Loucy (cell line): ENCODE measurements at regions not wholly inside any gene's neighbourhood (a gene's known extent, or its start where the extent isn't known, plus 50 kb on each side); places are given as distances from the start of the nearest gene placed in this dataset.

Source experiments
- H2AFZ ChIP-seq: fragments of 200-600 bp; sonication (generic); 2 replicates; pipeline ENCODE4 v1.6.0; 2016; ENCODE audit warnings: antibody characterized with exemption, mild to moderate bottlenecking, low read length, moderate library complexity
- H3F3A ChIP-seq: fragments of 200-600 bp; 2 replicates; pipeline ENCODE4 v1.6.0; 2016; ENCODE audit warnings: antibody characterized with exemption, low read depth, mild to moderate bottlenecking
- H3K27me3 ChIP-seq: fragments of 200-600 bp; sonication (generic); 2 replicates; pipeline ENCODE4 v1.6.1; 2014; ENCODE audit warnings: low read length, mild to moderate bottlenecking; ENCODE audit not compliant: insufficient read depth, poor library complexity, severe bottlenecking
- H3K36me3 ChIP-seq: fragments of 200-600 bp; sonication (generic); 2 replicates; pipeline ENCODE4 v1.6.1; 2016; ENCODE audit warnings: low read length; ENCODE audit not compliant: insufficient read depth
- H3K4me1 ChIP-seq: fragments of 200-600 bp; sonication (generic); 2 replicates; pipeline ENCODE4 v1.5.1; 2014; ENCODE audit warnings: low read length, mild to moderate bottlenecking; ENCODE audit not compliant: insufficient read depth, poor library complexity, severe bottlenecking
- H3K4me2 ChIP-seq: fragments of 200-600 bp; sonication (generic); 2 replicates; pipeline ENCODE4 v1.6.0; 2014; ENCODE audit warnings: antibody characterized with exemption, low read length, low read depth, mild to moderate bottlenecking; ENCODE audit not compliant: poor library complexity, severe bottlenecking
- H3K4me3 ChIP-seq: fragments of 200-600 bp; sonication (generic); 2 replicates; pipeline ENCODE4 v1.5.1; 2014; ENCODE audit warnings: low read length, mild to moderate bottlenecking, mixed read lengths; ENCODE audit not compliant: poor library complexity, severe bottlenecking
- H3K79me2 ChIP-seq: fragments of 200-600 bp; sonication (generic); 2 replicates; pipeline ENCODE4 v1.6.1; 2014; ENCODE audit warnings: low read length; ENCODE audit not compliant: insufficient read depth
- H3K9ac ChIP-seq: fragments of 200-600 bp; sonication (generic); 2 replicates; pipeline ENCODE4 v1.6.0; 2014; ENCODE audit warnings: mild to moderate bottlenecking, low read depth, low read length, moderate library complexity; ENCODE audit not compliant: poor library complexity, severe bottlenecking
- H3K9me2 ChIP-seq: fragments of 200-600 bp; sonication (generic); replicated peaks from 2 replicates; pipeline ENCODE4 v1.6.1; 2016; ENCODE audit warnings: low read depth, low read length, mixed read lengths
- H3K9me3 ChIP-seq: fragments of 200-600 bp; sonication (generic); 2 replicates; pipeline ENCODE4 v1.6.1; 2014; ENCODE audit warnings: mild to moderate bottlenecking, antibody characterized with exemption, low read length, low read depth; ENCODE audit not compliant: insufficient read depth
- H4K20me1 ChIP-seq: fragments of 200-600 bp; sonication (generic); 2 replicates; pipeline ENCODE4 v1.6.0; 2014; ENCODE audit warnings: antibody characterized with exemption, low read length, mild to moderate bottlenecking; ENCODE audit not compliant: insufficient read depth, poor library complexity, severe bottlenecking
- CTCF ChIP-seq: fragments of 200-600 bp; sonication (generic); conservative IDR thresholded peaks from 2 replicates; pipeline ENCODE4 v1.5.1; 2014; ENCODE audit warnings: mild to moderate bottlenecking, antibody characterized with exemption, low read length
- EZH2phosphoT487 ChIP-seq: fragments of 200-600 bp; IDR thresholded peaks from 2 replicates; pipeline ENCODE4 v1.6.1; 2018; ENCODE audit warnings: antibody characterized with exemption, mild to moderate bottlenecking, moderate library complexity, borderline replicate concordance

- Histone ChIP-seq H3K9me2 (no peaks in the 10 kb centered on the region), H3K4me3 (no peak overlapping the region), H4K20me1 (no peaks in the 10 kb centered on the region), H3K4me2 (no peak overlapping the region), H3F3A (no peaks in the 10 kb centered on the region), H3K9me3 (no peaks in the 10 kb centered on the region), H3K9ac (no peak overlapping the region), H3K79me2 (no peaks in the 10 kb centered on the region), H2AFZ (no peak overlapping the region), H3K4me1 (no peaks in the 10 kb centered on the region), H3K36me3 (no peaks in the 10 kb centered on the region), H3K27me3 (no peaks in the 10 kb centered on the region)
- TF ChIP-seq CTCF (no peak), EZH2phosphoT487 (no peak)
Observed at GRCh38 chr2:23145460-23145859, 239.5 kb upstream of the KLHL29 start.

GRCh38 chr2:23146011-23146410 is 239.0 kb upstream of the KLHL29 start:
- no peaks in the 10 kb centered on the region for H3K36me3 ChIP-seq
- H3K4me1 ChIP-seq: no peaks in the 10 kb centered on the region
- no peak overlapping the region for H3K4me3 ChIP-seq
- no peaks in the 10 kb centered on the region for H3K79me2 ChIP-seq
- H3K9ac ChIP-seq: no peak overlapping the region
- no peak overlapping the region for H2AFZ ChIP-seq
- H4K20me1 ChIP-seq: no peaks in the 10 kb centered on the region
- H3K4me2 ChIP-seq: no peak overlapping the region
- no peaks in the 10 kb centered on the region for H3K9me3 ChIP-seq
- no peaks in the 10 kb centered on the region for H3K9me2 ChIP-seq
- no peaks in the 10 kb centered on the region for H3K27me3 ChIP-seq
- H3F3A ChIP-seq: no peaks in the 10 kb centered on the region
- TF ChIP-seq CTCF (no peak), EZH2phosphoT487 (no peak)

- no peak overlapping the region for H3K4me2 ChIP-seq
- TF ChIP-seq CTCF: no peak
- no peak for TF ChIP-seq EZH2phosphoT487
- no peaks in the 10 kb centered on the region for H3K27me3 ChIP-seq
- H4K20me1 ChIP-seq: no peaks in the 10 kb centered on the region
- no peaks in the 10 kb centered on the region for H3K9me3 ChIP-seq
- no peaks in the 10 kb centered on the region for H3K36me3 ChIP-seq
- no peak overlapping the region for H3K4me3 ChIP-seq
- no peaks in the 10 kb centered on the region for H3K79me2 ChIP-seq
- H3K9me2 ChIP-seq: no peaks in the 10 kb centered on the region
- no peaks in the 10 kb centered on the region for H3K4me1 ChIP-seq
- no peak overlapping the region for H3K9ac ChIP-seq
- H3F3A ChIP-seq: no peaks in the 10 kb centered on the region
- H2AFZ ChIP-seq: no peak overlapping the region
Observed at GRCh38 chr2:23148342-23148741, 236.6 kb upstream of the KLHL29 start.
